ENCODE measurements at regions not wholly inside any gene's neighbourhood (a gene's known extent, or its start where the extent isn't known, plus 50 kb on each side); places are given as distances from the start of the nearest gene placed in this dataset.

DNA sequence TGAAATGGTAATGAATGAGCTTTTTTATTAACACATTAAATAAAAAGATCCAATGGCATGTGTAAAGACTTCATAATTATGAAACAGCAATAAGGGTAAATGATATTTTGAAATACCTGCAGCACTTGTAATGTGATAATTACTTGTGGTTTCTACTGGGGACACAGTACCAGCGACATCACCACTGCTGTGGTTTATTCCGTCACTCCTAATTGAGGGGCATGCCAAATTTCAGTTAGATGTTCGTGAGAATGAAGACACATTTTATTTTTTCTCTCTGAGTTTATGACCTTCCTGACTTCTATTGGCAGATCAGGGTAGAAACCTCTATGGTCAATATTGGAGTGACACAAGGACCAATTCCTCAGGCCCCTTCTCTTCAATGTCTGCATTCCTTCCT, 131.9 kb upstream of the XYLT1 start:
- H2BK120ac ChIP-seq (ENCODE audit: low read depth, low read length), result no peak overlapping the region
- no peak overlapping the region for H2AFZ ChIP-seq (ENCODE audit: low read length)
- H3K9me3 ChIP-seq (replicated peaks in 1 of 2; ENCODE audit: control insufficient read depth in 2 of 2, insufficient read depth in 1 of 2, low read depth in 1 of 2, low read length in 2 of 2), result peaks cover 0 to 2% of the 10 kb centered on the region in 2 donors
- no peaks in the 10 kb centered on the region for H3K27me3 ChIP-seq (ENCODE audit: control insufficient read depth in 3 of 3, insufficient read depth in 3 of 3, low read depth in 1 of 3, low read length in 3 of 3)
- H3K4me3 ChIP-seq (ENCODE audit: low read length in 2 of 2), result no peak overlapping the region
- H3K36me3 ChIP-seq (replicated peaks in 1 of 2; ENCODE audit: control insufficient read depth in 2 of 2, insufficient read depth in 2 of 2, low read length in 2 of 2), result no peaks in the 10 kb centered on the region
- H3K23ac ChIP-seq (ENCODE audit: low read depth, low read length, poor library complexity), result no peak overlapping the region
- no peak overlapping the region for H2BK5ac ChIP-seq (ENCODE audit: low read length)
- H2BK15ac ChIP-seq (ENCODE audit: low read length), result no peak overlapping the region
- H3K4me2 ChIP-seq (ENCODE audit: insufficient read depth, low read length, poor library complexity, severe bottlenecking), result no peak overlapping the region
- H3K14ac ChIP-seq (ENCODE audit: low read length), result no peak overlapping the region
- H3K18ac ChIP-seq (ENCODE audit: low read length), result no peak overlapping the region
- H3K79me1 ChIP-seq (ENCODE audit: low read depth, low read length), result no peaks in the 10 kb centered on the region
- H3K9ac ChIP-seq (ENCODE audit: low read depth, low read length, poor library complexity), result no peak overlapping the region
- H3K27ac ChIP-seq (replicated peaks; ENCODE audit: low read length), result no peak overlapping the region
- no peaks in the 10 kb centered on the region for H3K4me1 ChIP-seq (ENCODE audit: control insufficient read depth in 2 of 2, insufficient read depth in 1 of 2, low read depth in 1 of 2, low read length in 2 of 2)
- H2BK12ac ChIP-seq (ENCODE audit: low read length), result no peak overlapping the region
- no peak overlapping the region for H4K8ac ChIP-seq (ENCODE audit: low read depth, low read length)
- H3K4ac ChIP-seq (ENCODE audit: low read length), result no peak overlapping the region
- DNase-seq (ENCODE audit: low spot score), result no peak
- H2AK5ac ChIP-seq (ENCODE audit: low read depth, low read length), result no peak overlapping the region
- no peak overlapping the region for H4K91ac ChIP-seq (ENCODE audit: low read depth, low read length, poor library complexity)
- no CpG with 5 or more reads among the region's 3 CpGs for WGBS, 2 donors (ENCODE audit: extremely low coverage in 2 of 2, insufficient read length in 2 of 2, insufficient replicate concordance in 1 of 2)

DNA sequence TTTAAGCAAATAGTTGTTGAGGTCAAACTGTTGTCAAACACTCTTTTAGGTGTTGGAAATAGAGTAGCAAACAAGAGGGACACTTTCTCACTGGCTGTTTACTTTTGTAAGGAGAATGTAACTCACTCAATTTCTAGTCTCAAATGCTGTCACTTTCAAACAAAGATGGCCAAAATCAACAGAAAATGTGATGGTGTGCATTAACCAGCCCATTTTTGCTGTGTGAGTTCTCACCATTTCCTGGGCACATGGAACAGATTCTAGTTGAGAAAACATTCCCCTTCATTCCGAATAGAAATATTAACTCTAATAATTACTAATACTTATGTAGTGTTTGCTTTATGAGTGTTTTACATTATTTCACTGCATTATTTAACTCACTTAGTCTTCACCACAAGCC, 128.2 kb upstream of the XYLT1 start:
- Histone ChIP-seq H2BK5ac (ENCODE audit: low read length) (no peak overlapping the region), H3K18ac (ENCODE audit: low read length) (no peak overlapping the region), H2BK120ac (ENCODE audit: low read depth, low read length) (no peak overlapping the region), H3K4ac (ENCODE audit: low read length) (no peak overlapping the region), H3K4me2 (ENCODE audit: insufficient read depth, low read length, poor library complexity, severe bottlenecking) (no peak overlapping the region), H2BK12ac (ENCODE audit: low read length) (no peak overlapping the region), H2BK15ac (ENCODE audit: low read length) (no peak overlapping the region), H3K14ac (ENCODE audit: low read length) (no peak overlapping the region), H3K27ac (replicated peaks; ENCODE audit: low read length) (no peak overlapping the region), H4K91ac (ENCODE audit: low read depth, low read length, poor library complexity) (no peak overlapping the region), H2AK5ac (ENCODE audit: low read depth, low read length) (no peak overlapping the region), H3K27me3 (ENCODE audit: control insufficient read depth in 3 of 3, insufficient read depth in 3 of 3, low read depth in 1 of 3, low read length in 3 of 3) (no peaks in the 10 kb centered on the region), H3K23ac (ENCODE audit: low read depth, low read length, poor library complexity) (no peak overlapping the region), H4K8ac (ENCODE audit: low read depth, low read length) (no peak overlapping the region), H3K79me1 (ENCODE audit: low read depth, low read length) (no peaks in the 10 kb centered on the region), H3K36me3 (replicated peaks in 1 of 2; ENCODE audit: control insufficient read depth in 2 of 2, insufficient read depth in 2 of 2, low read length in 2 of 2) (no peaks in the 10 kb centered on the region), H2AFZ (ENCODE audit: low read length) (no peak overlapping the region), H3K9me3 (replicated peaks in 1 of 2; ENCODE audit: control insufficient read depth in 2 of 2, insufficient read depth in 1 of 2, low read depth in 1 of 2, low read length in 2 of 2) (peaks cover 0 to 2% of the 10 kb centered on the region in 2 donors), H3K9ac (ENCODE audit: low read depth, low read length, poor library complexity) (no peak overlapping the region), H3K4me1 (ENCODE audit: control insufficient read depth in 2 of 2, insufficient read depth in 1 of 2, low read depth in 1 of 2, low read length in 2 of 2) (no peaks in the 10 kb centered on the region), H3K4me3 (ENCODE audit: low read length in 2 of 2) (no peak overlapping the region)
- no CpG with 5 or more reads among the region's 1 CpG for WGBS, 2 donors (ENCODE audit: extremely low coverage in 2 of 2, insufficient read length in 2 of 2, insufficient replicate concordance in 1 of 2)
- no peak for DNase-seq (ENCODE audit: low spot score)

DNA sequence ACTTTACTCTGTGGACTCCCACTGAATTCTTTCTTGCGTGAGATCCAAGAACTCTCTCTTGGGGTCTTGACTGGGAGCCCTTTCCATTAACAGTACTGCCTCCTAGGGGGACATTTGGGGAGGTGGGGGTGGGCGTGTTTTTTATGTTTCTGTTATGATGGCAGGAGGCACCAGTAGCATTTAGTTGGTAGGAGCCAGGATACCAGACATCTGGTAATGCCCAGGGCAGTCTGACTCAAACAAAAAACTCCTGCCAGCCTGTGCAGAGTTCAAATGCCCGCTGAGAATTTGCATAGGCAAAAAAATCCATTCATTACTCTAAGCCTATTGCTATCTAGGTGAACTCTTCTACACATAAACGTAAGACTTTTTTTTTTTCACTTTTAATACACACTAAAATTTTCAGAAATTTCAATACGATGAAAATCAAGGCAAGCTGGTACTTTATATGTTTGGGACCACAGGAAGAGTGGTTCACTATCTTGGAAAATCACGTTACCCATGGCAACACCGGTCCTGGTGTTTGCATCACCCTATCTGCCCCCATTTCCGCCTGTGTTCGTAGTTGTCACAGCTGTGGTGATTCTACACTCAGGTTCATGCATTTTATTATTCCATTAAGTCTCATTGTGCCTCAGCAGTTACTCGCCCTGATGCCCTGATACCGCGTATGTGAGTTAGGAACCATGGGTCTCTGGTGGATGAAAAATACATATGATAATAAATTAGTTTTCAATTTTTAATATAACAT, 121.1 kb upstream of the XYLT1 start:
- H3K4me2 ChIP-seq (ENCODE audit: insufficient read depth, low read length, poor library complexity, severe bottlenecking), result no peak overlapping the region
- no peak overlapping the region for H2AFZ ChIP-seq (ENCODE audit: low read length)
- no peak overlapping the region for H3K4me3 ChIP-seq (ENCODE audit: low read length in 2 of 2)
- H3K27me3 ChIP-seq (ENCODE audit: control insufficient read depth in 3 of 3, insufficient read depth in 3 of 3, low read depth in 1 of 3, low read length in 3 of 3), result no peaks in the 10 kb centered on the region
- H4K8ac ChIP-seq (ENCODE audit: low read depth, low read length), result no peak overlapping the region
- no peak overlapping the region for H3K4ac ChIP-seq (ENCODE audit: low read length)
- H3K18ac ChIP-seq (ENCODE audit: low read length), result no peak overlapping the region
- H4K91ac ChIP-seq (ENCODE audit: low read depth, low read length, poor library complexity), result no peak overlapping the region
- H2BK120ac ChIP-seq (ENCODE audit: low read depth, low read length), result no peak overlapping the region
- no peak overlapping the region for H2AK5ac ChIP-seq (ENCODE audit: low read depth, low read length)
- no peak for DNase-seq (ENCODE audit: low spot score)
- no peak overlapping the region for H3K23ac ChIP-seq (ENCODE audit: low read depth, low read length, poor library complexity)
- H3K9ac ChIP-seq (ENCODE audit: low read depth, low read length, poor library complexity), result no peak overlapping the region
- H2BK5ac ChIP-seq (ENCODE audit: low read length), result no peak overlapping the region
- H3K9me3 ChIP-seq (replicated peaks in 1 of 2; ENCODE audit: control insufficient read depth in 2 of 2, insufficient read depth in 1 of 2, low read depth in 1 of 2, low read length in 2 of 2), result no peaks in the 10 kb centered on the region
- H3K14ac ChIP-seq (ENCODE audit: low read length), result no peak overlapping the region
- H3K36me3 ChIP-seq (replicated peaks in 1 of 2; ENCODE audit: control insufficient read depth in 2 of 2, insufficient read depth in 2 of 2, low read length in 2 of 2), result no peaks in the 10 kb centered on the region
- H2BK15ac ChIP-seq (ENCODE audit: low read length), result no peak overlapping the region
- H3K4me1 ChIP-seq (ENCODE audit: control insufficient read depth in 2 of 2, insufficient read depth in 1 of 2, low read depth in 1 of 2, low read length in 2 of 2), result no peaks in the 10 kb centered on the region
- no peak overlapping the region for H3K27ac ChIP-seq (replicated peaks; ENCODE audit: low read length)
- no peaks in the 10 kb centered on the region for H3K79me1 ChIP-seq (ENCODE audit: low read depth, low read length)
- no peak overlapping the region for H2BK12ac ChIP-seq (ENCODE audit: low read length)
- no CpG with 5 or more reads among the region's 12 CpGs for WGBS, 2 donors (ENCODE audit: extremely low coverage in 2 of 2, insufficient read length in 2 of 2, insufficient replicate concordance in 1 of 2)

DNA sequence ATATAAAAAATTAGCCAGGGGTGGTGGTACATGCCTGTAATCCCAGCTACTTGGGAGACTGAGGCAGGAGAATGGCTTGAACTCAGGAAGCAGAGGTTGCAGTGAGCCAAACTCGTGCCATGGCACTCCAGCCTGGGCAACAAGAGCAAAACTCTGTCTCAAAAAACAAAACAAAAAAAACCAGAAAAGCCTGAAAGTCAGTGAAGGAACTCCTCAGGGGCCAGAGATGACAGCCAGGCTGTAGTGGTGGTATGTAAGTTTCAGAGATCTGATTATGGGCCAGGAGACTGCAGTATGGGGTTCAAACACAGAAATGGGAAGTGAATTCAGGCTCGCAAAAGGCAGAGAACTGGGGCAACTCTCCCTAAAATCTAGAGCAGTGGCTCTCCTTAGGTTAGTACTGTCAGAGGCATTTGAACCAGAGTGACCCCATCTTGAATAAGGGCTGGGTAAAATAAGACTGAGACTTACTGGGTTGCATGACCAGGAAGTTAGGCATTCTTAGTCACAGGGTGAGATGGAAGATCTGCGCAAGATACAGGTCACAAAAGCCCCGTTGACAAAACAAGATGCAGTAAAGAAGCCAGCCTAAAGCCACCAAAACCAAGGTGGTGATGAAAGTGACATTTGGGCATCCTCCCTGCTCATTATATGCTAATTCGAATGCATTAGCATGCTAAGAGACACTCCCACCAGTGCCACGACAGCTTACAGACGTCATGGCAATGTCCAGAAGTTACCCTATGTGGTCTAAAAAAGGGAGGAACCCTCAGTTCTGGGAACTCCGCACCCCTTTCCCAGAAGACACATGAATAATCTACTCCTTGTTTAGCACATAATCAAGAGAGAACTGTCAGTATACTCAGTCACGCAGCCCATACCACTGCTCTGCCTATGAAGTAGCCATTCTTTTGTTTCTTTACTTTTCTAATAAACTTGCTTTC, 120.2 kb upstream of the XYLT1 start:
- H3K4me1 ChIP-seq (ENCODE audit: control insufficient read depth in 2 of 2, insufficient read depth in 1 of 2, low read depth in 1 of 2, low read length in 2 of 2), result no peaks in the 10 kb centered on the region
- no peaks in the 10 kb centered on the region for H3K36me3 ChIP-seq (replicated peaks in 1 of 2; ENCODE audit: control insufficient read depth in 2 of 2, insufficient read depth in 2 of 2, low read length in 2 of 2)
- H3K9ac ChIP-seq (ENCODE audit: low read depth, low read length, poor library complexity), result no peak overlapping the region
- no peak overlapping the region for H2BK120ac ChIP-seq (ENCODE audit: low read depth, low read length)
- H2BK5ac ChIP-seq (ENCODE audit: low read length), result no peak overlapping the region
- no peak overlapping the region for H2BK12ac ChIP-seq (ENCODE audit: low read length)
- H3K27me3 ChIP-seq (ENCODE audit: control insufficient read depth in 3 of 3, insufficient read depth in 3 of 3, low read depth in 1 of 3, low read length in 3 of 3), result no peaks in the 10 kb centered on the region
- H3K79me1 ChIP-seq (ENCODE audit: low read depth, low read length), result no peaks in the 10 kb centered on the region
- no peak overlapping the region for H4K8ac ChIP-seq (ENCODE audit: low read depth, low read length)
- no peak overlapping the region for H3K4me3 ChIP-seq (ENCODE audit: low read length in 2 of 2)
- whole genome bisulfite sequencing, 2 donors (ENCODE audit: extremely low coverage in 2 of 2, insufficient read length in 2 of 2, insufficient replicate concordance in 1 of 2), result no CpG with 5 or more reads among the region's 9 CpGs
- no peak for DNase-seq (ENCODE audit: low spot score)
- no peaks in the 10 kb centered on the region for H3K9me3 ChIP-seq (replicated peaks in 1 of 2; ENCODE audit: control insufficient read depth in 2 of 2, insufficient read depth in 1 of 2, low read depth in 1 of 2, low read length in 2 of 2)
- no peak overlapping the region for H3K23ac ChIP-seq (ENCODE audit: low read depth, low read length, poor library complexity)
- H3K4me2 ChIP-seq (ENCODE audit: insufficient read depth, low read length, poor library complexity, severe bottlenecking), result no peak overlapping the region
- no peak overlapping the region for H2AK5ac ChIP-seq (ENCODE audit: low read depth, low read length)
- no peak overlapping the region for H4K91ac ChIP-seq (ENCODE audit: low read depth, low read length, poor library complexity)
- no peak overlapping the region for H3K27ac ChIP-seq (replicated peaks; ENCODE audit: low read length)
- no peak overlapping the region for H2AFZ ChIP-seq (ENCODE audit: low read length)
- H2BK15ac ChIP-seq (ENCODE audit: low read length), result no peak overlapping the region
- no peak overlapping the region for H3K4ac ChIP-seq (ENCODE audit: low read length)
- no peak overlapping the region for H3K18ac ChIP-seq (ENCODE audit: low read length)
- H3K14ac ChIP-seq (ENCODE audit: low read length), result no peak overlapping the region

Data from neuronal stem cell (in vitro differentiated cells).